ENCODE measurements at regions not wholly inside any gene's neighbourhood (a gene's known extent, or its start where the extent isn't known, plus 50 kb on each side); places are given as distances from the start of the nearest gene placed in this dataset.

GRCh38 chr4:35644591-35644990 lies 599.7 kb downstream of the ARAP2 start:
- CTCF ChIA-PET (ENCODE audit: unreplicated experiment) = no interaction called here
- intact Hi-C loops (cut with micrococcal nuclease; ENCODE audit: unreplicated experiment) = no loop called here
- POLR2A ChIA-PET = no interaction called here

GRCh38 chr4:35649011-35649410 lies 595.3 kb downstream of the ARAP2 start:
- Histone ChIP-seq H3K4me2 (ENCODE audit: low read length) (no peak overlapping the region), H3K79me2 (ENCODE audit: insufficient read depth, low read depth, low read length) (no peaks in the 10 kb centered on the region), H2AFZ (ENCODE audit: low read length) (no peak overlapping the region), H3K27ac (ENCODE audit: low read depth, low read length, poor library complexity, severe bottlenecking) (no peak overlapping the region), H3K4me3 (ENCODE audit: low read depth, low read length, poor library complexity, severe bottlenecking) (no peak overlapping the region), H3K9me2 (ENCODE audit: insufficient read depth, low read length) (no peaks in the 10 kb centered on the region), H3K9me3 (ENCODE audit: low read length) (no peaks in the 10 kb centered on the region), H4K20me1 (ENCODE audit: insufficient read depth, low read length) (no peaks in the 10 kb centered on the region), H3K36me3 (ENCODE audit: insufficient read depth, low read length) (no peaks in the 10 kb centered on the region), H3K4me1 (ENCODE audit: insufficient read depth, low read length, poor library complexity, severe bottlenecking) (no peaks in the 10 kb centered on the region)
- intact Hi-C loops (cut with micrococcal nuclease; ENCODE audit: unreplicated experiment) = no loop called here
- ChIA-PET CTCF (ENCODE audit: unreplicated experiment) (no interaction called here), POLR2A (no interaction called here)
- TF ChIP-seq CTCF (conservative IDR thresholded peaks at IDR 0.05; ENCODE audit: low read length) (no peak), EZH2phosphoT487 (IDR thresholded peaks at IDR 0.05; ENCODE audit: borderline replicate concordance, low read depth, low read length) (no peak)
- no TSS peak for BruUV-seq (replicated peaks)
- no peak for DNase-seq (ENCODE audit: low spot score)

More at GRCh38 chr4:35644591-35644990, 599.7 kb downstream of the ARAP2 start:
- TF ChIP-seq EZH2phosphoT487 (IDR thresholded peaks at IDR 0.05; ENCODE audit: borderline replicate concordance, low read depth, low read length) (no peak), CTCF (conservative IDR thresholded peaks at IDR 0.05; ENCODE audit: low read length) (no peak)
- H2AFZ ChIP-seq (ENCODE audit: low read length) = no peak overlapping the region
- H4K20me1 ChIP-seq (ENCODE audit: insufficient read depth, low read length) = no peaks in the 10 kb centered on the region
- H3K9me2 ChIP-seq (ENCODE audit: insufficient read depth, low read length) = no peaks in the 10 kb centered on the region
- no peaks in the 10 kb centered on the region for H3K4me1 ChIP-seq (ENCODE audit: insufficient read depth, low read length, poor library complexity, severe bottlenecking)
- H3K27ac ChIP-seq (ENCODE audit: low read depth, low read length, poor library complexity, severe bottlenecking) = no peak overlapping the region
- H3K9me3 ChIP-seq (ENCODE audit: low read length) = no peaks in the 10 kb centered on the region
- no peak overlapping the region for H3K4me3 ChIP-seq (ENCODE audit: low read depth, low read length, poor library complexity, severe bottlenecking)
- no peaks in the 10 kb centered on the region for H3K36me3 ChIP-seq (ENCODE audit: insufficient read depth, low read length)
- no peak for DNase-seq (ENCODE audit: low spot score)
- H3K79me2 ChIP-seq (ENCODE audit: insufficient read depth, low read depth, low read length) = no peaks in the 10 kb centered on the region
- no TSS peak for BruUV-seq (replicated peaks)
- H3K4me2 ChIP-seq (ENCODE audit: low read length) = no peak overlapping the region

- Histone ChIP-seq H3K4me1 (ENCODE audit: insufficient read depth, low read length, poor library complexity, severe bottlenecking) (no peaks in the 10 kb centered on the region), H3K27ac (ENCODE audit: low read depth, low read length, poor library complexity, severe bottlenecking) (no peak overlapping the region), H4K20me1 (ENCODE audit: insufficient read depth, low read length) (no peaks in the 10 kb centered on the region), H3K36me3 (ENCODE audit: insufficient read depth, low read length) (no peaks in the 10 kb centered on the region), H3K4me3 (ENCODE audit: low read depth, low read length, poor library complexity, severe bottlenecking) (no peak overlapping the region), H3K9me3 (ENCODE audit: low read length) (no peaks in the 10 kb centered on the region), H3K79me2 (ENCODE audit: insufficient read depth, low read depth, low read length) (no peaks in the 10 kb centered on the region), H3K9me2 (ENCODE audit: insufficient read depth, low read length) (no peaks in the 10 kb centered on the region), H2AFZ (ENCODE audit: low read length) (no peak overlapping the region), H3K4me2 (ENCODE audit: low read length) (no peak overlapping the region)
- DNase-seq (ENCODE audit: low spot score) = no peak
- intact Hi-C loops (cut with micrococcal nuclease; ENCODE audit: unreplicated experiment) = no loop called here
- ChIA-PET POLR2A (no interaction called here), CTCF (ENCODE audit: unreplicated experiment) (no interaction called here)
- no TSS peak for BruUV-seq (replicated peaks)
- no peak for TF ChIP-seq CTCF (conservative IDR thresholded peaks at IDR 0.05; ENCODE audit: low read length)
- TF ChIP-seq EZH2phosphoT487 (IDR thresholded peaks at IDR 0.05; ENCODE audit: borderline replicate concordance, low read depth, low read length) = no peak
Observed at GRCh38 chr4:35649778-35650177, 594.5 kb downstream of the ARAP2 start.
